ENCODE measurements at regions not wholly inside any gene's neighbourhood (a gene's known extent, or its start where the extent isn't known, plus 50 kb on each side); places are given as distances from the start of the nearest gene placed in this dataset.
"Not testable (repeated sequence)": the region's sequence is repeated elsewhere in the genome, so short reads cannot be mapped to it uniquely, and the experiment has no call there.

DNA sequence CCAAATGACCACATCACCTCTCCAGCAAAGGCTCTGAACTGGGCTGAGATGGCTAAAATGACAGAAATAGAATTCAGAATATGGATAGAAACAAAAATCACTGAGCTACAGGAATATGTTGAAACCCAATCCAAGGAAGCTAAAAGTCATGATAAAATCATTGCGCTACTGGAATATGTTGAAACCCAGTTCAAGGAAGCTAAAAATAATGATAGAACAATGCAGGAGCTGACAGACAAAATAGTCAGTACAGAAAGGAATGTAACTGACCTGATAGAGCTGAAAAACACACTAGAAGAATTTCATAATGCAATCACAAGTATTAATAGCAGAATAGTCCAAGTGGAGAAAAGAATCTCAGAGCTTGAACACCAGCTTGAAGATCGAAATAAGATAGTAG, 394.9 kb upstream of the GRAMD2B start:
- no peaks in the 10 kb centered on the region for H3K36me3 ChIP-seq
- no peak for DNase-seq
- H3K27me3 ChIP-seq (ENCODE audit: low read depth) = no peaks in the 10 kb centered on the region
- intact Hi-C loops (cut with DNase I) = no loop called here
- ATAC-seq = no peak
- no peaks in the 10 kb centered on the region for H3K4me1 ChIP-seq
- H3K9me3 ChIP-seq = peaks cover 19% of the 10 kb centered on the region
- no peak overlapping the region for H3K27ac ChIP-seq
- no peak overlapping the region for H3K4me3 ChIP-seq
- TF ChIP-seq, protein P1, sequence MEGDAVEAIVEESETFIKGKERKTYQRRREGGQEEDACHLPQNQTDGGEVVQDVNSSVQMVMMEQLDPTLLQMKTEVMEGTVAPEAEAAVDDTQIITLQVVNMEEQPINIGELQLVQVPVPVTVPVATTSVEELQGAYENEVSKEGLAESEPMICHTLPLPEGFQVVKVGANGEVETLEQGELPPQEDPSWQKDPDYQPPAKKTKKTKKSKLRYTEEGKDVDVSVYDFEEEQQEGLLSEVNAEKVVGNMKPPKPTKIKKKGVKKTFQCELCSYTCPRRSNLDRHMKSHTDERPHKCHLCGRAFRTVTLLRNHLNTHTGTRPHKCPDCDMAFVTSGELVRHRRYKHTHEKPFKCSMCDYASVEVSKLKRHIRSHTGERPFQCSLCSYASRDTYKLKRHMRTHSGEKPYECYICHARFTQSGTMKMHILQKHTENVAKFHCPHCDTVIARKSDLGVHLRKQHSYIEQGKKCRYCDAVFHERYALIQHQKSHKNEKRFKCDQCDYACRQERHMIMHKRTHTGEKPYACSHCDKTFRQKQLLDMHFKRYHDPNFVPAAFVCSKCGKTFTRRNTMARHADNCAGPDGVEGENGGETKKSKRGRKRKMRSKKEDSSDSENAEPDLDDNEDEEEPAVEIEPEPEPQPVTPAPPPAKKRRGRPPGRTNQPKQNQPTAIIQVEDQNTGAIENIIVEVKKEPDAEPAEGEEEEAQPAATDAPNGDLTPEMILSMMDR (IDR thresholded peaks at IDR 0.05) = no peak

DNA sequence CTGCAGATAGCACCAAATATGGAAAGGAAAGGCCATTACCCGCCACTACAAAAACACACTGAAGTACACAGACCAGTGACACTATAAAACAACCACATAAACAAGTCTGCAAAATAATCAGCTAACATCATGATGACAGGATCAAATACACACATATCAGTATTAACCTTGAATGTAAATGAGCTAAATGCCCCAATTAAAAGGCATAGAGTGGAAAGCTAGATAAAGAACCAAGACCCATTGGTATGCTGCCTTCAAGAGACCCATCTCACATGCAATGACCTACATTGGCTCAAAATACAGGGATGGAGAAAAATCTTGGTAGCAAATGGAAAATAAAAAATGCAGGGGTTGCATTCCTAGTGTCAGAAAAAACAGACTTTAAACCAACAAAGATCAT, 393.9 kb upstream of the GRAMD2B start:
- H3K27ac ChIP-seq; ATAC-seq; DNase-seq; H3K36me3 ChIP-seq; H3K4me3 ChIP-seq; intact Hi-C loops (cut with DNase I); H3K4me1 ChIP-seq; H3K27me3 ChIP-seq (ENCODE audit: low read depth): not testable (repeated sequence)
- H3K9me3 ChIP-seq = peaks cover 19% of the 10 kb centered on the region

DNA sequence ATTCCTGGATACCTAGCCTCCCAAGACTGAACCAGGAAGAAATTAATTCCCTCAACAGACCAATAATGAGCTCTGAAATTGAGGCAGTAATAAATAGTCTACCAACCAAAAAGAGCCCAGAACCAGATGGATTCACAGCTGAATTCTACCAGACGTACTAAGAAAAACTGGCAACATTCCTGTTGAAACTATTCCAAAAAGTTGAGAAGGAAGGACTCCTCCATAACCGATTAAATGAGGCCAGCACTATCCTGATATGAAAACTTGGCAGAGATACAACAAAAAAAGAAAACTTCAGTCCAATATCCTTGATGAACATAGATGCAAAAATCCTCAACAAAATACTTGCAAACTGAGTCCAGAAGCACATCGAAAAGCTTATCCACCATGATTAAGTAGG, 392.5 kb upstream of the GRAMD2B start:
- H3K27ac ChIP-seq = no peak overlapping the region
- peaks cover 19% of the 10 kb centered on the region for H3K9me3 ChIP-seq
- no peaks in the 10 kb centered on the region for H3K36me3 ChIP-seq
- ATAC-seq = no peak
- TF ChIP-seq, protein P1 (IDR thresholded peaks at IDR 0.05) = no peak
- H3K27me3 ChIP-seq (ENCODE audit: low read depth) = no peaks in the 10 kb centered on the region
- intact Hi-C loops (cut with DNase I) = no loop called here
- no peaks in the 10 kb centered on the region for H3K4me1 ChIP-seq
- no peak for DNase-seq
- no peak overlapping the region for H3K4me3 ChIP-seq

DNA sequence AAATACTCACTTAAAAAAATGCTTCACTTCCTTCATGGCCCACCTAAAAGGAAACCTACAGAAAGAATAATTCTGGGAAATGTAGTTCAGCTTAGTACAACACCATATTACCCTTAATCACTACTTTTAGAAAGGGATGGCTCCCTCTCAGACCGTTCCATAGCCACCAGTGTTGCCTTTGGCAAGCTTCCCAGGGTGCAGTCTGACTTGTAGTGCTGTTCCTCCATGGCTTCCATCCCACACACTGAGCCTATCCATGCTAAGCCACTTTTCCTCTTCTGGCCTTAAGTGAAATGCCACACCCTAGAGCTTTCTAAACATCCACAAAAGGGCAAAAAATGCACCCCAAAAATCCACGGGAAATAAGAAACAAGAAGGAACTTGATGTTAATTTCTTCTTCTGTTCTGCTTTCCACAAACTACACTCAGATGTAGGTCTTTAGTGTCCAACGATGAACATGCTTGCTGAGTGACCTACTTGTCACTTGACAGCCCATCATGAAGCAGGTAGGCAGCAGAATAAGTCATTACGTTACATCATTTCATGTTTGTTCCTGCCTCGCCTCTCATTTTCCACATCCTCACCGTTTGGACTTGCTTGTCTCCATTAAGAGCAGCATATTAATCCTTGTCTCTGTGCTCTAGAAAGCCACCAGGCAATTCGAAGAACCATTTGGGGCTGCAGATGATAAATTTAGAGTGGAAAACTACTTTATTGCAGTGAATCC, 391.1 kb upstream of the GRAMD2B start:
- no peaks in the 10 kb centered on the region for H3K36me3 ChIP-seq
- no peaks in the 10 kb centered on the region for H3K4me1 ChIP-seq
- TF ChIP-seq, protein P1 (IDR thresholded peaks at IDR 0.05) = no peak
- no peaks in the 10 kb centered on the region for H3K27me3 ChIP-seq (ENCODE audit: low read depth)
- H3K4me3 ChIP-seq = no peak overlapping the region
- H3K9me3 ChIP-seq = peaks cover 19% of the 10 kb centered on the region
- no peak for ATAC-seq
- H3K27ac ChIP-seq = no peak overlapping the region
- intact Hi-C loops (cut with DNase I) = no loop called here
- DNase-seq = no peak

DNA sequence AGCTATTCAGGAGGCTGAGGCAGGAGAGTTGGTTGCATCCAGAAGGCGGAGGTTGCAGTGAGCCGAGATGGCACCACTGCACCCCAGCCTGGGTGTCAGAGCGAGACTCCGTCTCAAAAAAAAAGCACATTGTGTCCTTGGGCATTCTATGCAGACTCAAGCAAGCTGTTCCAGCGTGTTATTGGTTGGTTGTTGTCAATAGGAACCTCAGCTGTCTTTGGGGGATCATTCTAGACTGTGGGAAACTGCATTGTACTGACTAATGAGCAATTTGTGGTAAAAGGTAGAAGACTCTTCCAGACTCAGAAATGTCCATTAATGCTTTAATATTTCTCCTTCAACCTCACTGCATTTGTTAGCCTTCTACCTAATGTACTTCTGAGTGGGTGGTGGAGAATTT, 379.5 kb upstream of the GRAMD2B start:
- Histone ChIP-seq H3K9me3 (no peaks in the 10 kb centered on the region), H3K4me3 (no peak overlapping the region), H3K36me3 (no peaks in the 10 kb centered on the region), H3K27ac (no peak overlapping the region), H3K27me3 (ENCODE audit: low read depth) (no peaks in the 10 kb centered on the region), H3K4me1 (no peaks in the 10 kb centered on the region)
- no peak for ATAC-seq
- DNase-seq = no peak
- TF ChIP-seq, protein P1 (IDR thresholded peaks at IDR 0.05) = no peak
- intact Hi-C loops (cut with DNase I) = no loop called here

DNA sequence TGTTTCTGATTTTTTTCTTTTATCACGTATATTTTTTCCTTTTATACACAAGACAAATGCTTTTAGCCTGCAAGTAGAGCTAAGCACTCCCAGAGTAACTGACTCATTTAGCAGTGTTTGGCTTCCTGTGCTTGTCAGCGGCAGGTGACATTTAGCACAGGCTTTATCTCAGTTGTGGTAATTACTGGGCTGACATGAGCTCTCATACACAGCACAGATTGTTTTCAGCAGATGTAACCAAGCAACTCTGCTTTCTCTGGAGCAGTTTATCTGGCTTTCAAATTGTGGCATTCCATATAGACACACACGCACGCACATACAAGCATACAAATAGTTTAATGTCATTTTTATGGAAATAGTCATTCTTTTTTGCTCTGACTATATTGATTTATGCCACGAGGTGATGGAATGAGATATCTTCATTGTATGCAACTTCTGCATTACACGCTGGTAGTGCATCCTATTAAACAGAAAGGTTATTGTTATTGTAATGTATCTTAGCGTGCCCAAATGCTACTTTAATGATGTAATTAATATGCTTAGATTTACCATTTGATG, 379.0 kb upstream of the GRAMD2B start:
- H3K36me3 ChIP-seq = no peaks in the 10 kb centered on the region
- no peaks in the 10 kb centered on the region for H3K4me1 ChIP-seq
- intact Hi-C loops (cut with DNase I) = no loop called here
- DNase-seq (no peak), ATAC-seq (no peak)
- TF ChIP-seq, protein P1 (IDR thresholded peaks at IDR 0.05) = no peak
- no peak overlapping the region for H3K27ac ChIP-seq
- no peaks in the 10 kb centered on the region for H3K9me3 ChIP-seq
- H3K27me3 ChIP-seq (ENCODE audit: low read depth) = no peaks in the 10 kb centered on the region
- no peak overlapping the region for H3K4me3 ChIP-seq
